Ectodermal cell (in vitro differentiated cells): ENCODE measurements at regions not wholly inside any gene's neighbourhood (a gene's known extent, or its start where the extent isn't known, plus 50 kb on each side); places are given as distances from the start of the nearest gene placed in this dataset.
"Not testable (repeated sequence)": the region's sequence is repeated elsewhere in the genome, so short reads cannot be mapped to it uniquely, and the experiment has no call there.

Experiments
- H3K27ac ChIP-seq: 2 replicates; pipeline ENCODE4 v1.7.0; 2013; ENCODE audit warnings: mild to moderate bottlenecking, low read depth, low read length; ENCODE audit not compliant: insufficient read depth, poor library complexity, severe bottlenecking
- H3K27me3 ChIP-seq: 2 replicates; pipeline ENCODE4 v1.7.0; 2013; ENCODE audit warnings: mild to moderate bottlenecking, low read length; ENCODE audit not compliant: insufficient read depth, control insufficient read depth, poor library complexity, severe bottlenecking
- H3K36me3 ChIP-seq: one replicate; pipeline ENCODE4 v1.7.0; 2013; ENCODE audit warnings: low read length; ENCODE audit not compliant: control insufficient read depth, insufficient read depth
- H3K4me1 ChIP-seq: one replicate; pipeline ENCODE4 v1.7.0; 2013; ENCODE audit warnings: low read length; ENCODE audit not compliant: control insufficient read depth, insufficient read depth
- H3K4me3 ChIP-seq: 2 replicates; pipeline ENCODE4 v1.7.0; 2013; ENCODE audit warnings: low read depth, low read length, control low read depth; ENCODE audit not compliant: insufficient read depth
- H3K9me3 ChIP-seq: 2 replicates; pipeline ENCODE4 v1.7.0; 2013; ENCODE audit warnings: mild to moderate bottlenecking, low read length, moderate library complexity; ENCODE audit not compliant: control insufficient read depth
- WGBS, 2 experiments: methylation state at CpG; one replicate each; pipeline ENCODE4 v1.1.7; 2013; ENCODE audit warnings: missing lambda C conversion rate in 2 of 2; 5-methylcytosine and 5-hydroxymethylcytosine counted together

- H3K36me3 ChIP-seq, result no peaks in the 10 kb centered on the region
- H3K9me3 ChIP-seq, result no peaks in the 10 kb centered on the region
- no peaks in the 10 kb centered on the region for H3K4me1 ChIP-seq
- 96% methylated on average over 14 of the region's 14 CpGs for WGBS, 2 experiments
- no peak overlapping the region for H3K4me3 ChIP-seq
- H3K27me3 ChIP-seq, result no peaks in the 10 kb centered on the region
- no peak overlapping the region for H3K27ac ChIP-seq
Measured at GRCh38 chr6:67885081-67886033, 749.7 kb upstream of the ADGRB3 start.

GRCh38 chr6:67884442-67884841, 750.6 kb upstream of the ADGRB3 start:
- Histone ChIP-seq H3K9me3 (no peaks in the 10 kb centered on the region), H3K36me3 (no peaks in the 10 kb centered on the region), H3K27ac (no peak overlapping the region), H3K4me3 (no peak overlapping the region), H3K27me3 (no peaks in the 10 kb centered on the region), H3K4me1 (no peaks in the 10 kb centered on the region)
- WGBS, 2 experiments, result 95 to 97% methylated on average over 8 of the region's 8 CpGs

GRCh38 chr6:67883500-67884366, 751.3 kb upstream of the ADGRB3 start:
- no peaks in the 10 kb centered on the region for H3K27me3 ChIP-seq
- H3K36me3 ChIP-seq, result no peaks in the 10 kb centered on the region
- 94% methylated on average over 11 of the region's 11 CpGs for WGBS, 2 experiments
- no peaks in the 10 kb centered on the region for H3K4me1 ChIP-seq
- no peak overlapping the region for H3K4me3 ChIP-seq
- H3K27ac ChIP-seq, result no peak overlapping the region
- H3K9me3 ChIP-seq, result no peaks in the 10 kb centered on the region

DNA sequence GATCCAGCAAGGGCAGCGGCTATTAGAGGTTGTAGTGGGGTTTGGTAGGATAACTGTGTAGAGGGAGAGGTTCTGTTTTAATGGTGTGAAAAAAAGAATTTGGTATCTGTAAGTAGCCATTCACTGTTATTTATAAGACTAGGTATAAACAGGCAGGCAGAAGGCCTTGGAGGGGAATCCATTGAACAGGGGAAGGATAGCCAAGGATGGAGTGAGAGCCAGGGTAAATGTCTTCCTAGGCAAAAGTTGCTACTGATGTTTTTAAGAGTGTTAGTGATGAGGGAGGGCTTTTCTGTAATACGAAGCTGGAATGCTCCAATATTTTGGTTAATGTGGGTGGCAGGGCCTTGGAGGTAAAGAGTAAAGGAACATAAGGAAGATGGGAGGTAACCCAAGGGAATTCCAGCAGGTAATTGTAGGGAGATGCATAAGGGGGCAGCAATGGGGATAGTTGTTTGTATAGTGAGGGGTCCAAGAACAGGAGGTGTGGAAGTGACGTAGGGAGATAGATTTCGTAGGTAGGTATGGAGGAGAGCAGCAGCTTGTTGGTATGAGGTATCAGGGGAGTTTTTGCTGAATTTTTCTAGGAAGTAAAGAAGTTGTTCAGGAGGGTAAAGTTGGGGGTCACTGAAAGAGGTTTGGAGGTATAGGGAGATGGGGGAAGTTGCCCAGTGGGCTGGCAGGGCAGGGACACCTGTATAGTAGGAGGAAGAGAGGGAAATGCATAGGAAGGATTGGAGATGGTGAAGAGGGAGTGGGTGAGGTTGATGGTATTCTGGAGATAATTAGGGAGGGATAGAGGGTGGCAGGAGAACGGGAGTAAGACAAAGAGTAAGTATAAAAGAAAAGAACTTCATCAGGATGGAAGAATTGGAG, 752.4 kb upstream of the ADGRB3 start:
- 93 to 95% methylated on average over 5 of the region's 5 CpGs for WGBS, 2 experiments
- no peaks in the 10 kb centered on the region for H3K9me3 ChIP-seq
- H3K27me3 ChIP-seq, result no peaks in the 10 kb centered on the region
- no peak overlapping the region for H3K4me3 ChIP-seq
- H3K4me1 ChIP-seq, result no peaks in the 10 kb centered on the region
- H3K27ac ChIP-seq, result no peak overlapping the region
- no peaks in the 10 kb centered on the region for H3K36me3 ChIP-seq

DNA sequence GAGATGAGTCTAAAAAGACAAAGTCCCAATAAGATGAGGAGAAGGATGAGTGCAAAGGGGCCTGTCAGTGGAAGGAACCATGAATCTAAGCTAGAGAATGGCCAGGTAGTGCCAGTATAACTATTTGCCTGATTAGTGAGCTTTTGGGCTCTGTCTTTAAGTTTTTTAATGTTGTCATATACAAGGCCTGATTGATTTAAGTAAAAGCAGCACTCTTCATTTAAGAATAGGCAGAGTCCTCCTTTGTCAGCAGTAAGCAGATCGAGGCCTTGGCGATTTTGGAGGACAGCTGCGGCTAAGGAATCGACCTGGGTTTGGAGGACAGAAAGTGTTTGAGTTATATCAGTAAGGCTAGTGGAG, 753.4 kb upstream of the ADGRB3 start:
- Histone ChIP-seq H3K4me1 (no peaks in the 10 kb centered on the region), H3K27me3 (no peaks in the 10 kb centered on the region), H3K4me3 (no peak overlapping the region), H3K9me3 (no peaks in the 10 kb centered on the region), H3K27ac (no peak overlapping the region), H3K36me3 (no peaks in the 10 kb centered on the region)
- WGBS, 2 experiments, result 95% methylated on average over 4 of the region's 4 CpGs

DNA sequence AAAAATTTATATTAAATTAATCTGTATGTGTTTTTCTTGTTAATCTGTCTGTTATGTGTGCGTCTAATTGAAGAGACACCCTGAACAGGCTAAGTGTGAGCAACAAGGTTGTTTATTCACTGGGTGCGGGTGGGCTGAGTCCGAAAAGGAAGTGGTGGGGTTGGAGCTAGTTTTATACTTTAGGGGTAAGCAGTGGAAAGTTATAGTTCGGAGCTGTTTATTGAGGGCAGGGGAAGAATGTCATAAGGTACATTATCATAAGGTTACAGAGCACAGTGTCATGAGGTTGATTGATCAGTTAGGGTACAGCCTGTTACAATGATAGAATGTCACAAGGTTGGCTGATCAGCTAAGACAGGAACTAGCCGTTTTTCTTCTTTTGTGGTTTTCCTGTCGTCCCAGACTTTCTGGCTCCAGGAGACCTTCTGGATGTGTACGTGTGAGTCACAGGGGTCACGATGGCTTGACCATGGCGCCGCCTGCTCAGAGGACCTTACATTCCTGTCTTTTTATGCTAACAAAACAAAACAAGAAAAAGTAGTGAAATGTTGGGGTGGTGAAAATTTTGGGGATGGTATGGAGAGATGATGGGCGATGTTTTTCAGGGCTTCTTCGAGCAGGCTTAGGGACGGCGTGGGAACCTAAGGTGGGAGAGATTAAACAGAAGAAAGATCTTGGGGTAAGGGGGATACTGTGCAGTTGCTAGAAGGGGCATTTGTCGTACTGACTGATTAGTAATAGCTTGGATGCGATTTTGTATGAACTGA, 754.0 kb upstream of the ADGRB3 start:
- H3K36me3 ChIP-seq, result no peaks in the 10 kb centered on the region
- no peaks in the 10 kb centered on the region for H3K4me1 ChIP-seq
- H3K4me3 ChIP-seq, result no peak overlapping the region
- no peaks in the 10 kb centered on the region for H3K27me3 ChIP-seq
- no peak overlapping the region for H3K27ac ChIP-seq
- WGBS, 2 experiments, result 95 to 96% methylated on average over 16 of the region's 16 CpGs
- H3K9me3 ChIP-seq, result no peaks in the 10 kb centered on the region

DNA sequence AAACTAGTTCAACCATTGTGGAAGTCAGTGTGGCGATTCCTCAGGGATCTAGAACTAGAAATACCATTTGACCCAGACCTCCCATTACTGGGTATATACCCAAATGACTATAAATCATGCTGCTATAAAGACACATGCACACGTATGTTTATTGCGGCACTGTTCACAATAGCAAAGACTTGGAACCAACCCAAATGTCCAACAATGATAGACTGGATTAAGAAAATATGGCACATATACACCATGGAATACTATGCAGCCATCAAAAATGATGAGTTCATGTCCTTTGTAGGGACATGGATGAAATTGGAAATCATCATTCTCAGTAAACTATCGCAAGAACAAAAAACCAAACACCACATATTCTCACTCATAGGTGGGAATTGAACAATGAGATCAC, 754.7 kb upstream of the ADGRB3 start:
- H3K27me3 ChIP-seq, H3K27ac ChIP-seq, H3K4me3 ChIP-seq, H3K4me1 ChIP-seq, H3K9me3 ChIP-seq, H3K36me3 ChIP-seq: not testable (repeated sequence)
- 78% methylated on average over 1 of the region's 4 CpGs; no CpG with 5 or more reads in 1 of the 2 experiments for WGBS, 2 experiments

- H3K27me3 ChIP-seq, H3K4me1 ChIP-seq, H3K36me3 ChIP-seq, H3K9me3 ChIP-seq, H3K27ac ChIP-seq, H3K4me3 ChIP-seq: not testable (repeated sequence)
- WGBS, 2 experiments, result no CpG with 5 or more reads among the region's 1 CpG
Measured at GRCh38 chr6:67879928-67880327, 755.2 kb upstream of the ADGRB3 start.

- H3K27me3 ChIP-seq, H3K9me3 ChIP-seq, H3K4me1 ChIP-seq, H3K4me3 ChIP-seq, H3K27ac ChIP-seq, H3K36me3 ChIP-seq: not testable (repeated sequence)
- 91% methylated on average over 1 of the region's 1 CpG; no CpG with 5 or more reads in 1 of the 2 experiments for WGBS, 2 experiments
Measured at GRCh38 chr6:67879105-67879904, 755.8 kb upstream of the ADGRB3 start.
